Thoracic aorta (tissue), 2 donors: ENCODE measurements at regions not wholly inside any gene's neighbourhood (a gene's known extent, or its start where the extent isn't known, plus 50 kb on each side); places are given as distances from the start of the nearest gene placed in this dataset.

ENCODE experiments used
- ATAC-seq: fragments of 150-250 bp; one replicate; pipeline ENCODE4 v1.8.0; 2017; ENCODE audit warnings: low read depth; ENCODE audit not compliant: insufficient number of reproducible peaks, low FRiP score
- DNase-seq: peaks from one replicate; pipeline ENCODE4 v3.0.0-alpha.2; 2020; ENCODE audit warnings: low spot score
- H3K27ac ChIP-seq, 2 donors: fragments of 200-600 bp; sonication (generic); 1 replicate in 1 of 2; 2 replicates in 1 of 2; pipeline ENCODE4 v1.5.1; 2016; ENCODE audit warnings: mild to moderate bottlenecking in 2 of 2, moderate library complexity in 2 of 2
- H3K27me3 ChIP-seq: fragments of 200-600 bp; sonication (generic); replicated peaks from 2 replicates; pipeline ENCODE4 v1.6.0; 2016; ENCODE audit warnings: mild to moderate bottlenecking; ENCODE audit not compliant: insufficient read depth
- H3K36me3 ChIP-seq: fragments of 200-600 bp; sonication (generic); one replicate; pipeline ENCODE4 v1.5.1; 2016
- H3K4me1 ChIP-seq, 2 donors: fragments of 200-600 bp; sonication (generic); 1 replicate in 1 of 2; 2 replicates in 1 of 2; pipeline versions ENCODE4 v1.5.1 to v1.6.0; 2016; ENCODE audit warnings: low read depth in 2 of 2, mild to moderate bottlenecking in 1 of 2; ENCODE audit not compliant: control insufficient read depth in 1 of 2
- H3K4me3 ChIP-seq: fragments of 200-600 bp; sonication (generic); 2 replicates; pipeline ENCODE4 v1.5.1; 2016; ENCODE audit warnings: mild to moderate bottlenecking
- H3K9me3 ChIP-seq: fragments of 200-600 bp; sonication (generic); 2 replicates; pipeline ENCODE4 v1.5.1; 2016
- TF ChIP-seq, protein P1 (sequence below): fragments of 200-600 bp; sonication (generic); IDR thresholded peaks from one replicate; pipeline ENCODE4 v1.5.1; 2019; ENCODE audit warnings: antibody characterized with exemption

DNA sequence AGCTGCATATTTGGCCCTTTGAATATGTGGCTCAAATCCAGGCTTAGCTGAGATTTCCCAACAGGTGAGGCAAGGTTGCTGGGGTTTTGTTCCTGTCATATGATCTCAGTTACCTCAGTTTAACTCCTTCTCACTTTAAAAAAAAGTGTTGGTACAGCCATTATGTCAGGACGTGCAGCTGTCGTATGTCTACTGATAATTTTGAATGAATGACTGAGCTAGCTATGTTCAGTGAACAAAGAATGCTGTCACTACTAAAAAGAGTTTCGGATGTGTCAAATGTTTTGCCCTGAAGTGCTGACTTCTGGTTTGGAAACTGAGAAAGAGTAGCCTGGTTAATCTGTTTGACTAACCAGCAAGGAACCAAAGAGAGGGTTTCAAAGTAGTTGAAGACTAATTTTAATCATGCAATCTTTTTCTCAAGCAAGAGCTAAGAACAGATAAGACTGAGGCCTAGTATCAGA, 106.3 kb upstream of the NR3C1 start:
- Histone ChIP-seq H3K27ac (no peak overlapping the region), H3K4me3 (no peak overlapping the region), H3K4me1 (peaks cover 3 to 20% of the 10 kb centered on the region in 2 donors), H3K9me3 (no peaks in the 10 kb centered on the region), H3K27me3 (no peaks in the 10 kb centered on the region), H3K36me3 (no peaks in the 10 kb centered on the region)
- ATAC-seq (no peak), DNase-seq (no peak)
- TF ChIP-seq, protein P1, sequence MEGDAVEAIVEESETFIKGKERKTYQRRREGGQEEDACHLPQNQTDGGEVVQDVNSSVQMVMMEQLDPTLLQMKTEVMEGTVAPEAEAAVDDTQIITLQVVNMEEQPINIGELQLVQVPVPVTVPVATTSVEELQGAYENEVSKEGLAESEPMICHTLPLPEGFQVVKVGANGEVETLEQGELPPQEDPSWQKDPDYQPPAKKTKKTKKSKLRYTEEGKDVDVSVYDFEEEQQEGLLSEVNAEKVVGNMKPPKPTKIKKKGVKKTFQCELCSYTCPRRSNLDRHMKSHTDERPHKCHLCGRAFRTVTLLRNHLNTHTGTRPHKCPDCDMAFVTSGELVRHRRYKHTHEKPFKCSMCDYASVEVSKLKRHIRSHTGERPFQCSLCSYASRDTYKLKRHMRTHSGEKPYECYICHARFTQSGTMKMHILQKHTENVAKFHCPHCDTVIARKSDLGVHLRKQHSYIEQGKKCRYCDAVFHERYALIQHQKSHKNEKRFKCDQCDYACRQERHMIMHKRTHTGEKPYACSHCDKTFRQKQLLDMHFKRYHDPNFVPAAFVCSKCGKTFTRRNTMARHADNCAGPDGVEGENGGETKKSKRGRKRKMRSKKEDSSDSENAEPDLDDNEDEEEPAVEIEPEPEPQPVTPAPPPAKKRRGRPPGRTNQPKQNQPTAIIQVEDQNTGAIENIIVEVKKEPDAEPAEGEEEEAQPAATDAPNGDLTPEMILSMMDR = no peak

DNA sequence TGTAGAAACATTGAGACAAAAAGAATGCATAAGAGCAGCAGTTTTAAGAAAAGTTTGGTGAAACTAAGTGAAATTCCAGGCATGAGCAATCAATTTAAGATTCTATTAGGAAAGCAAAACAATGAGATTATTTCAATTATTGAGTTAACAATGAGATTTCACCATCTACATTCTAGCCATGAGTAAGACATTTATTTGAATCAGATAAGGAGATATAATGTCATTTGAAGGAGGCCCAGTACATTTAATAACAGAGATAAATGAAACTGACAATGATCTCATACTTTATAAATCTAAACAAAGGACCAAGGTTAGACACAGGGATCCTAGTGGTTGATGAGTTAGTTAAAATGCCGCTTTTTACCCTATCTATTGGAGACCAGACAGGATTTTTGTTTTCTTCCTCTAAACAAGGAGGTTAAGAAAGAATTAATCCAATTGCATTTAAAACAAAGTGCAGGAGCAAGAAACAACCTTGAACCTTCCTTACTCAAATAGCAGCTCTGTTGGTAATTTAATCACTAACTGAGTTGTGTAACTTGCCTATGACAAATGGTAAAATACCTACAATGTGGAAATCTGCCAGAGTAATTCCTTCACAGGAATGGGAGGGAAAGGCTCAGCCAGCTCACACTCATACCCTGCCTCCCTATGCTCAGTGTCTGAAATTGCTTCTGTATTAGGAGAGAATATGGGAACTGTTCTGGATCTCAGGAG, 103.5 kb upstream of the NR3C1 start:
- TF ChIP-seq, protein P1 = no peak
- Histone ChIP-seq H3K27ac (no peak overlapping the region), H3K27me3 (no peaks in the 10 kb centered on the region), H3K36me3 (no peaks in the 10 kb centered on the region), H3K4me3 (no peak overlapping the region), H3K4me1 (peaks cover 3 to 14% of the 10 kb centered on the region in 2 donors), H3K9me3 (no peaks in the 10 kb centered on the region)
- ATAC-seq (peak; percentile 79), DNase-seq (no peak)

DNA sequence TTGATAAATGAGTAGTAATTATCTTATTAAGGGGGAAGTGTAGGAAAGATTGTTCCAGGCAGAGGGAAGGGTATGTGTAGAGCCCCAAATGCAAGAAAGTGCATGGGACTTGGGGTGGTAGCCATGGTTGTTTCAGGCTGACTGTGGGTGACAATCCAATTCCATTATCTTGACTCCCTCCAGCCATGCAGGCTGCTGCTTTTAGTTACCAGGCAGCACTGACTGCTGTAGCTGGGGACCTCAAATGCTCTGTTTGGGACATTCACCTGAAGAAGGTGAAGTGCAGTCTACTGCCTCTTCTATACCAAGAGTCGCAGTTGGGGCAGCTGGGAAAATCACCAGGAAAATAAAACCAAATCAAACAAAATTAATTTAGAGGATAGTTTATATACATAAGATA, 102.4 kb upstream of the NR3C1 start:
- Histone ChIP-seq H3K4me1 (peaks cover 3 to 14% of the 10 kb centered on the region in 2 donors), H3K36me3 (no peaks in the 10 kb centered on the region), H3K27ac (no peak overlapping the region), H3K4me3 (no peak overlapping the region), H3K27me3 (no peaks in the 10 kb centered on the region), H3K9me3 (no peaks in the 10 kb centered on the region)
- ATAC-seq (no peak), DNase-seq (no peak)
- TF ChIP-seq, protein P1 = no peak

DNA sequence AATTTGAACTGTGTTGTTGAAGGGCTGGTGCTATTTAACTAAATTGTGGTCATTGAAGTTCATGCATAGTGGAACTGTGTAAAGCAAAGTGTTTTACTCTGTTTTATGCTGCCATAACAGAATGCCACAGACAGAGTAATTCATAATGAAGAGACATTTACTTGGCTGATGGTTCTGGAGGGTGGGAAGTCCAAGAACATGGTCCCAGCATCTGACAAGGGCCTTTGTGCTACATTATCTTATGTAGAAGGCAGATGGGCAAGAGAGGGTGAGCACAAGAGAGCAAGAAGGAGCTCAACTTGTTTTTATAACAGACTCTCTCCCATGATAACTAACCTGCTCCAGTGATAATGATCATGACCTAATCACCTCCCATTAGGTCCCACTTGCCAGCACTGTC, 101.9 kb upstream of the NR3C1 start:
- Histone ChIP-seq H3K36me3 (no peaks in the 10 kb centered on the region), H3K27me3 (no peaks in the 10 kb centered on the region), H3K27ac (no peak overlapping the region), H3K4me1 (peaks cover 3 to 14% of the 10 kb centered on the region in 2 donors), H3K9me3 (no peaks in the 10 kb centered on the region), H3K4me3 (no peak overlapping the region)
- TF ChIP-seq, protein P1 = no peak
- DNase-seq (no peak), ATAC-seq (no peak)

DNA sequence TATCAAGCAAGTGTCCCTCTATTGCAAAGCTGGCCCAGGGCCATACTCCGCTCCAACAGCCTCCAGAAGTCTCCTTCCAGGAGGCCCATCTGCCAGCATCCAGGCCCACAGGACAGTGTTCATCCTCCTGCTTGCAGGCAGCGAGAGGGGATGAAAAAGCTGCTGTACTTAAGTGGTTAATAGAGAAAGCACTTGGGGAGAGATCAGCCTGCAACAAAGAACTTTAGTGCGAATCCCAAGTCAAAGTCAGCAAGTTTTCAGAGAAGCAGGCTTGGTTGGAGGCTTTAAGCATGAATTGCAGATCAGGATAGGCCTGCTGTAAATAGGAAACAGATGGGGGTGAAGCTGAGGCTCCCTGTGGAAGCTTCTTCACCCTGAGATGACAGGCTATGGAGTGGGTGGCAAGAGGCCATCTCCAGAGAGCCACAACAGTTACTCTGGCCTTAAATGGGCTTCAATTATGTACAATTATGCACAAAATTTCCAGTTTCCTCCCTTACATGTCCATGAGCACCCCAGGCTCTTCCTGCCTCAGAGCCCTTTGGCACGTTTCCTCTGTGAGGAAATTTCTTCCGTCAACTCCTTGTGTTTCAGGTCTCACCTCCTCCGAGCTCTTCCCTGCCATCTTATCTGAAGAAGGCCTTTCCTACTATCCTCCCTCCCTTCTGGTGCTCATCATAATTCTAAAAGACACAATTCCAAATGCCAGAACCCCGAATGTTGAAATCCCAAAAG, 98.0 kb upstream of the NR3C1 start:
- Histone ChIP-seq H3K9me3 (no peaks in the 10 kb centered on the region), H3K4me3 (no peak overlapping the region), H3K4me1 (peaks cover 0 to 6% of the 10 kb centered on the region in 2 donors), H3K27ac (no peak overlapping the region), H3K27me3 (no peaks in the 10 kb centered on the region), H3K36me3 (no peaks in the 10 kb centered on the region)
- TF ChIP-seq, protein P1 = no peak
- no peak for DNase-seq
- ATAC-seq = no peak
